Endothelial cell of umbilical vein (primary cell): ENCODE measurements at regions not wholly inside any gene's neighbourhood (a gene's known extent, or its start where the extent isn't known, plus 50 kb on each side); places are given as distances from the start of the nearest gene placed in this dataset.

Experiments used
- BruUV-seq: library from RNA; stranded (reverse); fragments of 400-500 nt; replicated peaks from 2 replicates; lab custom pipeline; 2021; lab: Mats Ljungman, UMichigan
- CTCF ChIA-PET: fragments of 300-600, 350-600 bp; sonication (Branson Sonifier 250); formaldehyde crosslinking; loops from one replicate; lab custom pipeline; 2021; ENCODE audit warnings: antibody characterized with exemption, inconsistent platforms; lab: Charles Lee
- POLR2A ChIA-PET: fragments of 300-600, 350-600 bp; sonication (Branson Sonifier 250); formaldehyde crosslinking; loops from one replicate; lab custom pipeline; 2021; ENCODE audit warnings: antibody characterized with exemption, inconsistent platforms; lab: Charles Lee
- DNase-seq: peaks from one replicate; pipeline ENCODE4 v3.0.0-alpha.2; 2011; ENCODE audit warnings: low read depth, low spot score
- FAIRE-seq: peaks from 2 replicates; lab custom pipeline; 2011; peaks lifted over from hg19 to GRCh38; lab: Jason Lieb, UNC
- H2AFZ ChIP-seq: 2 replicates; pipeline ENCODE4 v1.6.0; 2012; ENCODE audit warnings: low read depth, low read length, control low read depth, inconsistent platforms
- H3K27ac ChIP-seq: 2 replicates; pipeline ENCODE4 v1.5.1; 2011; ENCODE audit warnings: low read depth, mild to moderate bottlenecking, control low read depth, low read length, moderate library complexity; ENCODE audit not compliant: insufficient read depth
- H3K27me3 ChIP-seq, 2 experiments: 2 replicates each; pipeline versions ENCODE4 v1.6.0 to v1.6.1; 2011; ENCODE audit warnings: low read length in 2 of 2, mixed read lengths in 1 of 2; ENCODE audit not compliant: control insufficient read depth in 2 of 2, insufficient read depth in 2 of 2
- H3K36me3 ChIP-seq, 2 experiments: 2 replicates in 1 of 2; 3 replicates in 1 of 2; pipeline ENCODE4 v1.5.1; 2011; ENCODE audit warnings: low read length in 2 of 2, mild to moderate bottlenecking in 1 of 2, moderate library complexity in 1 of 2; ENCODE audit not compliant: control insufficient read depth in 2 of 2, insufficient read depth in 2 of 2; ENCODE audit errors: extremely low read depth in 1 of 2
- H3K4me1 ChIP-seq: 3 replicates; pipeline ENCODE4 v1.5.1; 2011; ENCODE audit warnings: mild to moderate bottlenecking, low read length; ENCODE audit not compliant: control insufficient read depth, insufficient read depth; ENCODE audit errors: extremely low read depth
- H3K4me2 ChIP-seq: 2 replicates; pipeline ENCODE4 v1.6.1; 2011; ENCODE audit warnings: low read length, control low read depth, mixed read lengths; ENCODE audit not compliant: insufficient read depth
- H3K4me3 ChIP-seq, 3 experiments: fragments of 200-600 bp in 1 of 3; sonication (generic), shearing (Covaris generic) in 1 of 3; replicated peaks in 1 of 3; 2 replicates each; pipeline ENCODE4 v1.5.1; 2011 to 2016; ENCODE audit warnings: control low read depth in 3 of 3, low read length in 3 of 3, mild to moderate bottlenecking in 2 of 3, inconsistent platforms in 1 of 3, low read depth in 1 of 3, moderate library complexity in 1 of 3; ENCODE audit not compliant: insufficient read depth in 1 of 3
- H3K79me2 ChIP-seq: 2 replicates; pipeline ENCODE4 v1.6.0; 2012; ENCODE audit warnings: low read length, inconsistent platforms; ENCODE audit not compliant: control insufficient read depth, insufficient read depth
- H3K9ac ChIP-seq: replicated peaks from 2 replicates; pipeline ENCODE3; 2011; ENCODE audit warnings: low read length, control low read depth; ENCODE audit not compliant: insufficient read depth; ENCODE audit errors: extremely low read depth
- H3K9me1 ChIP-seq: replicated peaks from 3 replicates; pipeline ENCODE4 v1.6.0; 2011; ENCODE audit warnings: mild to moderate bottlenecking, low read length; ENCODE audit not compliant: control insufficient read depth, insufficient read depth; ENCODE audit errors: extremely low read depth
- H3K9me3 ChIP-seq: replicated peaks from 2 replicates; pipeline ENCODE4 v1.5.1; 2012; ENCODE audit warnings: low read length, inconsistent platforms; ENCODE audit not compliant: control insufficient read depth, insufficient read depth
- H4K20me1 ChIP-seq: replicated peaks from 2 replicates; pipeline ENCODE3; 2011; ENCODE audit warnings: mild to moderate bottlenecking, low read length; ENCODE audit not compliant: control insufficient read depth, insufficient read depth; ENCODE audit errors: extremely low read depth
- CTCF ChIP-seq, 2 donors: IDR thresholded peaks; 1 replicate in 1 of 2; 2 replicates in 1 of 2; pipeline ENCODE4 v1.5.1; 2011; ENCODE audit warnings: low read length in 2 of 2, mild to moderate bottlenecking in 2 of 2, moderate library complexity in 2 of 2, control low read depth in 1 of 2, inconsistent platforms in 1 of 2, low read depth in 1 of 2; ENCODE audit not compliant: insufficient read depth in 1 of 2; ENCODE audit errors: extremely low read depth in 1 of 2
- EZH2 ChIP-seq: IDR thresholded peaks from 2 replicates; pipeline ENCODE4 v1.6.1; 2012; ENCODE audit warnings: borderline replicate concordance, low read depth, mild to moderate bottlenecking, moderate library complexity, low read length, inconsistent platforms; ENCODE audit not compliant: severe bottlenecking
- FOS ChIP-seq: IDR thresholded peaks from 2 replicates; pipeline ENCODE4 v1.6.1; 2011; ENCODE audit warnings: mild to moderate bottlenecking, low read length, moderate library complexity, borderline replicate concordance; ENCODE audit not compliant: insufficient read depth
- GATA2 ChIP-seq: IDR thresholded peaks from 2 replicates; pipeline ENCODE4 v1.7.0; 2011; ENCODE audit warnings: low read depth, mild to moderate bottlenecking, moderate library complexity, mixed read lengths, low read length; ENCODE audit not compliant: insufficient read length, insufficient read depth
- JUN ChIP-seq: IDR thresholded peaks from 2 replicates; pipeline ENCODE4 v1.6.1; 2011; ENCODE audit warnings: borderline replicate concordance, low read depth; ENCODE audit not compliant: insufficient read length, insufficient read depth
- MYC ChIP-seq: IDR thresholded peaks from one replicate; pipeline ENCODE4 v1.6.1; 2011; ENCODE audit warnings: mild to moderate bottlenecking, low read depth, low read length
- POLR2A ChIP-seq: IDR thresholded peaks from 2 replicates; pipeline ENCODE4 v1.6.1; 2012; ENCODE audit warnings: low read depth, mild to moderate bottlenecking, control low read depth, low read length
- POLR2AphosphoS5 ChIP-seq: IDR thresholded peaks from 2 replicates; pipeline ENCODE4 v1.6.1; 2012; ENCODE audit warnings: low read depth, mild to moderate bottlenecking, control low read depth, low read length, moderate library complexity; ENCODE audit not compliant: insufficient read depth
- dilution Hi-C: fragments of 300-500 bp; cut with MboI; formaldehyde crosslinking; loops from one replicate; pipeline ENCODE4 v1.15.0; 2019; ENCODE audit warnings: low sequenced_read_pairs; ENCODE audit not compliant: extremely low pct_ligation_motif_present
- intact Hi-C: fragments of 100-400 bp; cut with micrococcal nuclease; formaldehyde crosslinking; loops from one replicate; pipeline ENCODE4 v1.10.0; 2022
- TF ChIP-seq, protein P1 (sequence below): IDR thresholded peaks from 2 replicates; pipeline ENCODE4 v1.6.1; 2011; ENCODE audit not compliant: insufficient read depth, insufficient read length

GRCh38 chrX:125202591-125203248 lies 117.0 kb upstream of the TEX13C start:
- Histone ChIP-seq H3K9me3 (no peaks in the 10 kb centered on the region), H3K27me3 (peaks cover 3 to 4% of the 10 kb centered on the region in 2 experiments), H3K9ac (no peak overlapping the region), H3K4me2 (no peak overlapping the region), H3K36me3 (no peaks in the 10 kb centered on the region), H3K79me2 (no peaks in the 10 kb centered on the region), H3K9me1 (no peaks in the 10 kb centered on the region), H3K4me1 (no peaks in the 10 kb centered on the region), H2AFZ (no peak overlapping the region), H4K20me1 (no peaks in the 10 kb centered on the region), H3K4me3 (no peak overlapping the region), H3K27ac (no peak overlapping the region)
- TF ChIP-seq MYC (no peak), POLR2AphosphoS5 (no peak), CTCF (IDR thresholded peaks at IDR 0.05; ENCODE audit: extremely low read depth in 1 of 2, insufficient read depth in 1 of 2, low read depth in 1 of 2, low read length in 2 of 2) (no peak), FOS (no peak), EZH2 (no peak), POLR2A (no peak), JUN (no peak), GATA2 (no peak)
- TF ChIP-seq, protein P1, sequence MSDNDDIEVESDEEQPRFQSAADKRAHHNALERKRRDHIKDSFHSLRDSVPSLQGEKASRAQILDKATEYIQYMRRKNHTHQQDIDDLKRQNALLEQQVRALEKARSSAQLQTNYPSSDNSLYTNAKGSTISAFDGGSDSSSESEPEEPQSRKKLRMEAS: no peak
- DNase-seq (no peak), FAIRE-seq (no peak)
- intact Hi-C loops (no loop called here), dilution Hi-C loops (no loop called here)
- CTCF ChIA-PET: no interaction called here
- POLR2A ChIA-PET: no interaction called here
- no TSS peak for BruUV-seq
